ENCODE measurements at regions not wholly inside any gene's neighbourhood (a gene's known extent, or its start where the extent isn't known, plus 50 kb on each side); places are given as distances from the start of the nearest gene placed in this dataset.
"Not testable (repeated sequence)": the region's sequence is repeated elsewhere in the genome, so short reads cannot be mapped to it uniquely, and the experiment has no call there.

DNA sequence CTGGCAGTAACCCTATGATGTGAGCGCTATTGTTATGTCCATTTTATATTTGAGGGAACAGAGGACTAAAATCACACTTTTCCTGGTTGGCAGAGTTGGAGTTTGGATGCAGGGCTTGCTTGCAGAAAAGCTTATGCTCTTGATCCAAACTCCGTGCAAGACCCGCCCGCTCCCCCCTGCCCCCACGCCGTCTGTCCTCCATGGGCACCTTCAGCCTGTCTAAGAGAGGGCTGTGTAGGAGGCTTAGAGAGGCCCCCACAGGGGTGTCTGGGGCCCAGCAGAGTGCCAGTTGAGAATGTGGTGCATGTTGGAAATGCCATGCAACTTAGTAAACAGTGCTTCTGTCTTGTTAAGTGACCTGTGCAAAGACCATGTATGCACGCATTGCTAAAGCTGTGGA lies 170.5 kb upstream of the NPY start:
- in situ Hi-C loops (cut with MboI) = no loop called here
- H3K27me3 ChIP-seq (replicated peaks; ENCODE audit: insufficient read depth) = no peaks in the 10 kb centered on the region; the same call in 1 of the 2 replicates
- H3K4me2 ChIP-seq (ENCODE audit: unreplicated experiment) = no peak overlapping the region
- DNase-seq = no peak
- no peaks in the 10 kb centered on the region for H3K36me3 ChIP-seq (ENCODE audit: low read depth)
- no peak overlapping the region for H3K4me3 ChIP-seq
- WGBS, 2 experiments (ENCODE audit: low coverage in 1 of 2, low lambda C conversion rate in 2 of 2, missing lambda C conversion rate in 2 of 2) = 64 to 70% methylated on average over 7 of the region's 7 CpGs
- no peak overlapping the region for H3K9ac ChIP-seq
- TF ChIP-seq EZH2phosphoT487 (IDR thresholded peaks at IDR 0.05; ENCODE audit: insufficient read depth, low read depth) = no peak
- TF ChIP-seq EZH2 (IDR thresholded peaks at IDR 0.05; ENCODE audit: insufficient read depth, poor library complexity, severe bottlenecking) = no peak
- H3K9me3 ChIP-seq (ENCODE audit: low read depth) = no peaks in the 10 kb centered on the region
- no peaks in the 10 kb centered on the region for H3K79me2 ChIP-seq (ENCODE audit: insufficient read depth)
- no peak overlapping the region for H3K27ac ChIP-seq
- no peaks in the 10 kb centered on the region for H3F3A ChIP-seq (ENCODE audit: insufficient read depth)
- no peak overlapping the region for H2AFZ ChIP-seq
- no peaks in the 10 kb centered on the region for H4K20me1 ChIP-seq (ENCODE audit: insufficient read depth)
- H3K4me1 ChIP-seq (ENCODE audit: insufficient read depth) = no peaks in the 10 kb centered on the region
- no peaks in the 10 kb centered on the region for H3K9me2 ChIP-seq (ENCODE audit: insufficient read depth)

DNA sequence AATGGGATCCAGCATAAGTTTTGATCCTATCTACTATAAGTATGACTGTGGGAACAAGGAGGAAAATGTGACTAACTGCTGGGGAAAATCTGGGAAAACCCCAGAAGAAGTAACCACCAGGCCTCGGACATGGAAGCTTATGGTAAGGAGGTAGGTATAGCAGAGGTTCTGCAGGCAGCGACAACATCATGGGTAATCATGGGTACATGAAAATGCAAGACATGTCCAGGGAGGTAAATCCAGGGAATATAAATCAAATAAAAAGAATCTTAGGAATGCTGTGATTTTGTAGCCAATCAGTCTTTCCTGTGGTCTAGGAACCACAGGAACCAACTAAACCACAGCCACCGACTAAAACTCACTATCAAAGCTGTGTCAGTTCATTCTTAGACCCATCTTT lies 168.3 kb upstream of the NPY start:
- no peak for TF ChIP-seq EZH2phosphoT487 (IDR thresholded peaks at IDR 0.05; ENCODE audit: insufficient read depth, low read depth)
- WGBS, 2 experiments (ENCODE audit: low coverage in 1 of 2, low lambda C conversion rate in 2 of 2, missing lambda C conversion rate in 2 of 2) = 44 to 48% methylated on average over 3 of the region's 3 CpGs
- no peak for DNase-seq
- H3F3A ChIP-seq (ENCODE audit: insufficient read depth) = no peaks in the 10 kb centered on the region
- no peak overlapping the region for H3K9ac ChIP-seq
- no peak overlapping the region for H3K4me3 ChIP-seq
- no peaks in the 10 kb centered on the region for H3K4me1 ChIP-seq (ENCODE audit: insufficient read depth)
- H2AFZ ChIP-seq = no peak overlapping the region
- H3K4me2 ChIP-seq (ENCODE audit: unreplicated experiment) = no peak overlapping the region
- H3K9me3 ChIP-seq (ENCODE audit: low read depth) = no peaks in the 10 kb centered on the region
- H3K36me3 ChIP-seq (ENCODE audit: low read depth) = no peaks in the 10 kb centered on the region
- no peak overlapping the region for H3K27ac ChIP-seq
- no peaks in the 10 kb centered on the region for H3K9me2 ChIP-seq (ENCODE audit: insufficient read depth)
- no peaks in the 10 kb centered on the region for H3K79me2 ChIP-seq (ENCODE audit: insufficient read depth)
- in situ Hi-C loops (cut with MboI) = no loop called here
- no peaks in the 10 kb centered on the region for H4K20me1 ChIP-seq (ENCODE audit: insufficient read depth)
- no peaks in the 10 kb centered on the region; the same call in 1 of the 2 replicates for H3K27me3 ChIP-seq (replicated peaks; ENCODE audit: insufficient read depth)

- H4K20me1 ChIP-seq (ENCODE audit: insufficient read depth); H3K9me2 ChIP-seq (ENCODE audit: insufficient read depth); H3K27ac ChIP-seq; H3K79me2 ChIP-seq (ENCODE audit: insufficient read depth); H3K4me1 ChIP-seq (ENCODE audit: insufficient read depth); in situ Hi-C loops (cut with MboI); H2AFZ ChIP-seq; H3K9me3 ChIP-seq (ENCODE audit: low read depth); DNase-seq; H3K4me3 ChIP-seq; H3F3A ChIP-seq (ENCODE audit: insufficient read depth); H3K27me3 ChIP-seq (replicated peaks; ENCODE audit: insufficient read depth); H3K4me2 ChIP-seq (ENCODE audit: unreplicated experiment); H3K36me3 ChIP-seq (ENCODE audit: low read depth); H3K9ac ChIP-seq: not testable (repeated sequence)
- WGBS, 2 experiments (ENCODE audit: low coverage in 1 of 2, low lambda C conversion rate in 2 of 2, missing lambda C conversion rate in 2 of 2) = 47 to 56% methylated on average over 7 of the region's 7 CpGs
Measured at GRCh38 chr7:24117903-24118499, 166.0 kb upstream of the NPY start.

GRCh38 chr7:24119852-24120251 lies 164.1 kb upstream of the NPY start:
- no peak for DNase-seq
- H3F3A ChIP-seq (ENCODE audit: insufficient read depth) = no peaks in the 10 kb centered on the region
- no peak overlapping the region for H3K9ac ChIP-seq
- no peaks in the 10 kb centered on the region; the same call in 1 of the 2 replicates for H3K27me3 ChIP-seq (replicated peaks; ENCODE audit: insufficient read depth)
- H3K4me1 ChIP-seq (ENCODE audit: insufficient read depth) = no peaks in the 10 kb centered on the region
- H3K36me3 ChIP-seq (ENCODE audit: low read depth) = no peaks in the 10 kb centered on the region
- no peaks in the 10 kb centered on the region for H4K20me1 ChIP-seq (ENCODE audit: insufficient read depth)
- H3K4me3 ChIP-seq = no peak overlapping the region
- no peaks in the 10 kb centered on the region for H3K9me2 ChIP-seq (ENCODE audit: insufficient read depth)
- 63 to 68% methylated on average over 5 of the region's 5 CpGs for WGBS, 2 experiments (ENCODE audit: low coverage in 1 of 2, low lambda C conversion rate in 2 of 2, missing lambda C conversion rate in 2 of 2)
- TF ChIP-seq EZH2 (IDR thresholded peaks at IDR 0.05; ENCODE audit: insufficient read depth, poor library complexity, severe bottlenecking) (no peak), EZH2phosphoT487 (IDR thresholded peaks at IDR 0.05; ENCODE audit: insufficient read depth, low read depth) (no peak)
- H3K27ac ChIP-seq = no peak overlapping the region
- H3K4me2 ChIP-seq (ENCODE audit: unreplicated experiment) = no peak overlapping the region
- in situ Hi-C loops (cut with MboI) = no loop called here
- H3K9me3 ChIP-seq (ENCODE audit: low read depth) = no peaks in the 10 kb centered on the region
- no peak overlapping the region for H2AFZ ChIP-seq
- H3K79me2 ChIP-seq (ENCODE audit: insufficient read depth) = no peaks in the 10 kb centered on the region

GRCh38 chr7:24123076-24123475 lies 160.9 kb upstream of the NPY start:
- DNase-seq = peak; percentile 58
- no peaks in the 10 kb centered on the region for H3K36me3 ChIP-seq (ENCODE audit: low read depth)
- H2AFZ ChIP-seq = no peak overlapping the region
- H3F3A ChIP-seq (ENCODE audit: insufficient read depth) = no peaks in the 10 kb centered on the region
- H3K4me1 ChIP-seq (ENCODE audit: insufficient read depth) = no peaks in the 10 kb centered on the region
- H3K79me2 ChIP-seq (ENCODE audit: insufficient read depth) = no peaks in the 10 kb centered on the region
- TF ChIP-seq EZH2 (IDR thresholded peaks at IDR 0.05; ENCODE audit: insufficient read depth, poor library complexity, severe bottlenecking) (no peak), EZH2phosphoT487 (IDR thresholded peaks at IDR 0.05; ENCODE audit: insufficient read depth, low read depth) (no peak)
- H3K4me2 ChIP-seq (ENCODE audit: unreplicated experiment) = no peak overlapping the region
- no peak overlapping the region for H3K9ac ChIP-seq
- H3K27me3 ChIP-seq (replicated peaks; ENCODE audit: insufficient read depth) = no peaks in the 10 kb centered on the region
- H3K9me2 ChIP-seq (ENCODE audit: insufficient read depth) = no peaks in the 10 kb centered on the region
- H3K27ac ChIP-seq = no peak overlapping the region
- in situ Hi-C loops (cut with MboI) = no loop called here
- H3K9me3 ChIP-seq (ENCODE audit: low read depth) = no peaks in the 10 kb centered on the region
- no peak overlapping the region for H3K4me3 ChIP-seq
- H4K20me1 ChIP-seq (ENCODE audit: insufficient read depth) = no peaks in the 10 kb centered on the region
